Muscle of leg (tissue), 3 donors: ENCODE measurements at regions not wholly inside any gene's neighbourhood (a gene's known extent, or its start where the extent isn't known, plus 50 kb on each side); places are given as distances from the start of the nearest gene placed in this dataset.

ENCODE experiments used
- DNase-seq: peaks from one replicate; pipeline ENCODE4 v3.0.0; 2013
- H3K27ac ChIP-seq: one replicate; pipeline ENCODE4 v1.5.1; 2013; ENCODE audit warnings: mild to moderate bottlenecking, low read length, control low read depth
- H3K27me3 ChIP-seq: one replicate; pipeline ENCODE4 v1.6.1; 2013; ENCODE audit warnings: low read length; ENCODE audit not compliant: control insufficient read depth, insufficient read depth
- H3K36me3 ChIP-seq: one replicate; pipeline ENCODE4 v1.6.1; 2013; ENCODE audit warnings: low read length; ENCODE audit not compliant: control insufficient read depth, insufficient read depth
- H3K4me1 ChIP-seq: one replicate; pipeline ENCODE4 v1.6.1; 2013; ENCODE audit warnings: low read length; ENCODE audit not compliant: control insufficient read depth, insufficient read depth
- H3K4me3 ChIP-seq: one replicate; pipeline ENCODE4 v1.5.1; 2013; ENCODE audit warnings: low read length, control low read depth
- H3K9me3 ChIP-seq: replicated peaks from 2 replicates; pipeline ENCODE4 v1.6.1; 2013; ENCODE audit warnings: low read depth, low read length; ENCODE audit not compliant: control insufficient read depth
- WGBS: methylation state at CpG from one replicate; pipeline ENCODE4 v1.1.5; 2013; ENCODE audit warnings: missing lambda C conversion rate; ENCODE audit not compliant: insufficient coverage; 5-methylcytosine and 5-hydroxymethylcytosine counted together

- DNase-seq = no peak
- no CpG with 5 or more reads among the region's 1 CpG for WGBS
Measured at GRCh38 chr4:19947349-19947748, 304.4 kb upstream of the SLIT2 start.

GRCh38 chr4:19945979-19946380 lies 305.7 kb upstream of the SLIT2 start:
- Histone ChIP-seq H3K4me3 (no peak overlapping the region), H3K36me3 (no peaks in the 10 kb centered on the region), H3K27ac (no peak overlapping the region), H3K4me1 (no peaks in the 10 kb centered on the region), H3K9me3 (no peaks in the 10 kb centered on the region), H3K27me3 (no peaks in the 10 kb centered on the region)
- WGBS = no CpG with 5 or more reads among the region's 3 CpGs
- DNase-seq = no peak

More at GRCh38 chr4:19947349-19947748, 304.4 kb upstream of the SLIT2 start:
- H3K4me1 ChIP-seq = no peaks in the 10 kb centered on the region
- no peak overlapping the region for H3K4me3 ChIP-seq
- no peaks in the 10 kb centered on the region for H3K36me3 ChIP-seq
- H3K9me3 ChIP-seq = no peaks in the 10 kb centered on the region
- no peak overlapping the region for H3K27ac ChIP-seq
- no peaks in the 10 kb centered on the region for H3K27me3 ChIP-seq

- Histone ChIP-seq H3K27ac (no peak overlapping the region), H3K36me3 (no peaks in the 10 kb centered on the region), H3K27me3 (no peaks in the 10 kb centered on the region), H3K4me3 (no peak overlapping the region), H3K9me3 (no peaks in the 10 kb centered on the region), H3K4me1 (no peaks in the 10 kb centered on the region)
- WGBS = no CpG with 5 or more reads among the region's 2 CpGs
- no peak for DNase-seq
Measured at GRCh38 chr4:19945501-19945900, 306.2 kb upstream of the SLIT2 start.

GRCh38 chr4:19944806-19945205 lies 306.9 kb upstream of the SLIT2 start:
- no peak for DNase-seq
- Histone ChIP-seq H3K27ac (no peak overlapping the region), H3K4me1 (no peaks in the 10 kb centered on the region), H3K4me3 (no peak overlapping the region), H3K27me3 (no peaks in the 10 kb centered on the region), H3K9me3 (no peaks in the 10 kb centered on the region), H3K36me3 (no peaks in the 10 kb centered on the region)
- no CpG with 5 or more reads among the region's 2 CpGs for WGBS

- Histone ChIP-seq H3K4me1 (no peaks in the 10 kb centered on the region), H3K4me3 (no peak overlapping the region), H3K27me3 (no peaks in the 10 kb centered on the region), H3K9me3 (no peaks in the 10 kb centered on the region), H3K27ac (no peak overlapping the region), H3K36me3 (no peaks in the 10 kb centered on the region)
- DNase-seq = no peak
Measured at GRCh38 chr4:19944251-19944650, 307.5 kb upstream of the SLIT2 start.

- Histone ChIP-seq H3K27ac (no peak overlapping the region), H3K4me1 (no peaks in the 10 kb centered on the region), H3K4me3 (no peak overlapping the region), H3K27me3 (no peaks in the 10 kb centered on the region), H3K9me3 (no peaks in the 10 kb centered on the region), H3K36me3 (no peaks in the 10 kb centered on the region)
- WGBS = no CpG with 5 or more reads among the region's 2 CpGs
- no peak for DNase-seq
Measured at GRCh38 chr4:19941434-19941833, 310.3 kb upstream of the SLIT2 start.

- WGBS = no CpG with 5 or more reads among the region's 1 CpG
- Histone ChIP-seq H3K4me1 (no peaks in the 10 kb centered on the region), H3K36me3 (no peaks in the 10 kb centered on the region), H3K27ac (no peak overlapping the region), H3K9me3 (no peaks in the 10 kb centered on the region), H3K4me3 (no peak overlapping the region), H3K27me3 (no peaks in the 10 kb centered on the region)
- no peak for DNase-seq
Measured at GRCh38 chr4:19940861-19941260, 310.8 kb upstream of the SLIT2 start.

- Histone ChIP-seq H3K9me3 (no peaks in the 10 kb centered on the region), H3K4me3 (no peak overlapping the region), H3K36me3 (no peaks in the 10 kb centered on the region), H3K4me1 (no peaks in the 10 kb centered on the region), H3K27me3 (no peaks in the 10 kb centered on the region), H3K27ac (no peak overlapping the region)
- WGBS = no CpG with 5 or more reads among the region's 3 CpGs
- peak; percentile 64 for DNase-seq
Measured at GRCh38 chr4:19936476-19936875, 315.2 kb upstream of the SLIT2 start.

GRCh38 chr4:19930742-19931141 lies 321.0 kb upstream of the SLIT2 start:
- DNase-seq = no peak
- Histone ChIP-seq H3K36me3 (no peaks in the 10 kb centered on the region), H3K4me3 (no peak overlapping the region), H3K27ac (no peak overlapping the region), H3K27me3 (no peaks in the 10 kb centered on the region), H3K9me3 (no peaks in the 10 kb centered on the region), H3K4me1 (no peaks in the 10 kb centered on the region)
- no CpG with 5 or more reads among the region's 3 CpGs for WGBS

GRCh38 chr4:19927381-19927780 lies 324.3 kb upstream of the SLIT2 start:
- 100% methylated on average over 1 of the region's 4 CpGs for WGBS
- H3K4me3 ChIP-seq = no peak overlapping the region
- H3K27ac ChIP-seq = no peak overlapping the region
- H3K27me3 ChIP-seq = no peaks in the 10 kb centered on the region
- H3K4me1 ChIP-seq = no peaks in the 10 kb centered on the region
- no peaks in the 10 kb centered on the region for H3K9me3 ChIP-seq
- no peaks in the 10 kb centered on the region for H3K36me3 ChIP-seq
- DNase-seq = no peak

GRCh38 chr4:19925516-19925915 lies 326.2 kb upstream of the SLIT2 start:
- no peaks in the 10 kb centered on the region for H3K36me3 ChIP-seq
- H3K9me3 ChIP-seq = no peaks in the 10 kb centered on the region
- H3K4me3 ChIP-seq = no peak overlapping the region
- no peaks in the 10 kb centered on the region for H3K4me1 ChIP-seq
- no peaks in the 10 kb centered on the region for H3K27me3 ChIP-seq
- H3K27ac ChIP-seq = no peak overlapping the region
- DNase-seq = no peak
